Activated T-helper 17 cell treated with anti-CD3 and anti-CD28 coated beads, Interleukin-2, amount 50 U/mL, for 72 hours (primary cell): ENCODE measurements at regions not wholly inside any gene's neighbourhood (a gene's known extent, or its start where the extent isn't known, plus 50 kb on each side); places are given as distances from the start of the nearest gene placed in this dataset.
"Not testable (repeated sequence)": the region's sequence is repeated elsewhere in the genome, so short reads cannot be mapped to it uniquely, and the experiment has no call there.

Source experiments
- ATAC-seq: fragments of 150-1000 bp; cut with Tn5 transposase; replicated peaks from 2 replicates; pipeline ENCODE4 v1.10.0; 2021; ENCODE audit warnings: mild to moderate bottlenecking, moderate library complexity
- H3K27ac Mint-ChIP-seq: one replicate; pipeline ENCODE4 v1.8.0; 2022; ENCODE audit warnings: mixed read lengths
- H3K27me3 Mint-ChIP-seq: one replicate; pipeline ENCODE4 v1.8.0; 2022; ENCODE audit warnings: mixed read lengths
- H3K36me3 Mint-ChIP-seq: one replicate; pipeline ENCODE4 v1.8.0; 2022; ENCODE audit warnings: low read depth, mild to moderate bottlenecking, mixed read lengths
- H3K4me1 Mint-ChIP-seq: one replicate; pipeline ENCODE4 v1.8.0; 2022; ENCODE audit warnings: mixed read lengths
- H3K4me3 Mint-ChIP-seq: one replicate; pipeline ENCODE4 v1.8.0; 2022; ENCODE audit warnings: mild to moderate bottlenecking, mixed read lengths
- H3K9me3 Mint-ChIP-seq: one replicate; pipeline ENCODE4 v1.8.0; 2022; ENCODE audit warnings: mixed read lengths

- peaks cover 6% of the 10 kb centered on the region for H3K4me1 Mint-ChIP-seq
- H3K27me3 Mint-ChIP-seq = peaks cover 37% of the 10 kb centered on the region
- no peak for ATAC-seq
- H3K9me3 Mint-ChIP-seq = no peaks in the 10 kb centered on the region
- no peaks in the 10 kb centered on the region for H3K36me3 Mint-ChIP-seq
- H3K27ac Mint-ChIP-seq = no peak overlapping the region
- no peak overlapping the region for H3K4me3 Mint-ChIP-seq
These were observed 195.1 kb upstream of the CAND1 start for GRCh38 chr12:67074072-67074471.

GRCh38 chr12:67077617-67078016, 191.5 kb upstream of the CAND1 start:
- no peaks in the 10 kb centered on the region for H3K4me1 Mint-ChIP-seq
- H3K36me3 Mint-ChIP-seq = no peaks in the 10 kb centered on the region
- ATAC-seq = peak; percentile 86

GRCh38 chr12:67078957-67079356, 190.2 kb upstream of the CAND1 start:
- H3K4me3 Mint-ChIP-seq = no peak overlapping the region
- no peak for ATAC-seq
- H3K9me3 Mint-ChIP-seq = no peaks in the 10 kb centered on the region
- no peaks in the 10 kb centered on the region for H3K4me1 Mint-ChIP-seq
- no peaks in the 10 kb centered on the region for H3K36me3 Mint-ChIP-seq
- no peak overlapping the region for H3K27ac Mint-ChIP-seq
- peaks cover 32% of the 10 kb centered on the region for H3K27me3 Mint-ChIP-seq

More at GRCh38 chr12:67077617-67078016, 191.5 kb upstream of the CAND1 start:
- H3K4me3 Mint-ChIP-seq = no peak overlapping the region
- no peak overlapping the region for H3K27ac Mint-ChIP-seq
- H3K27me3 Mint-ChIP-seq = peaks cover 33% of the 10 kb centered on the region
- no peaks in the 10 kb centered on the region for H3K9me3 Mint-ChIP-seq

- H3K27me3 Mint-ChIP-seq = peaks cover 26% of the 10 kb centered on the region
- no peaks in the 10 kb centered on the region for H3K36me3 Mint-ChIP-seq
- no peak overlapping the region for H3K27ac Mint-ChIP-seq
- no peak for ATAC-seq
- no peaks in the 10 kb centered on the region for H3K9me3 Mint-ChIP-seq
- H3K4me1 Mint-ChIP-seq = no peaks in the 10 kb centered on the region
- H3K4me3 Mint-ChIP-seq = no peak overlapping the region
These were observed 188.5 kb upstream of the CAND1 start for GRCh38 chr12:67080637-67081036.

GRCh38 chr12:67082221-67082620, 186.9 kb upstream of the CAND1 start:
- H3K27me3 Mint-ChIP-seq = peaks cover 26% of the 10 kb centered on the region
- no peaks in the 10 kb centered on the region for H3K9me3 Mint-ChIP-seq
- no peaks in the 10 kb centered on the region for H3K4me1 Mint-ChIP-seq
- no peak for ATAC-seq
- no peaks in the 10 kb centered on the region for H3K36me3 Mint-ChIP-seq
- no peak overlapping the region for H3K27ac Mint-ChIP-seq
- no peak overlapping the region for H3K4me3 Mint-ChIP-seq

GRCh38 chr12:67085699-67086098, 183.5 kb upstream of the CAND1 start:
- no peak overlapping the region for H3K27ac Mint-ChIP-seq
- no peaks in the 10 kb centered on the region for H3K4me1 Mint-ChIP-seq
- peaks cover 35% of the 10 kb centered on the region for H3K27me3 Mint-ChIP-seq
- H3K9me3 Mint-ChIP-seq = no peaks in the 10 kb centered on the region
- H3K36me3 Mint-ChIP-seq = no peaks in the 10 kb centered on the region
- H3K4me3 Mint-ChIP-seq = no peak overlapping the region
- ATAC-seq = no peak

- Mint-ChIP-seq H3K27ac (no peak overlapping the region), H3K9me3 (no peaks in the 10 kb centered on the region), H3K4me1 (no peaks in the 10 kb centered on the region), H3K27me3 (peaks cover 39% of the 10 kb centered on the region), H3K4me3 (no peak overlapping the region), H3K36me3 (no peaks in the 10 kb centered on the region)
- ATAC-seq = no peak
These were observed 183.0 kb upstream of the CAND1 start for GRCh38 chr12:67086116-67086515.

- Mint-ChIP-seq H3K27ac (no peak overlapping the region), H3K27me3 (peaks cover 28% of the 10 kb centered on the region), H3K4me3 (no peak overlapping the region), H3K4me1 (no peaks in the 10 kb centered on the region), H3K9me3 (no peaks in the 10 kb centered on the region), H3K36me3 (no peaks in the 10 kb centered on the region)
- ATAC-seq = no peak
These were observed 180.6 kb upstream of the CAND1 start for GRCh38 chr12:67088401-67089118.

- H3K27ac Mint-ChIP-seq = no peak overlapping the region
- H3K9me3 Mint-ChIP-seq = no peaks in the 10 kb centered on the region
- no peaks in the 10 kb centered on the region for H3K4me1 Mint-ChIP-seq
- no peak overlapping the region for H3K4me3 Mint-ChIP-seq
- ATAC-seq = no peak
- H3K36me3 Mint-ChIP-seq = no peaks in the 10 kb centered on the region
- H3K27me3 Mint-ChIP-seq = peaks cover 19% of the 10 kb centered on the region
These were observed 178.0 kb upstream of the CAND1 start for GRCh38 chr12:67091204-67091603.

GRCh38 chr12:67091678-67092077, 177.5 kb upstream of the CAND1 start:
- ATAC-seq = no peak
- H3K4me3 Mint-ChIP-seq = no peak overlapping the region
- H3K27ac Mint-ChIP-seq = no peak overlapping the region
- H3K36me3 Mint-ChIP-seq = no peaks in the 10 kb centered on the region
- H3K27me3 Mint-ChIP-seq = peaks cover 19% of the 10 kb centered on the region
- no peaks in the 10 kb centered on the region for H3K4me1 Mint-ChIP-seq
- no peaks in the 10 kb centered on the region for H3K9me3 Mint-ChIP-seq

- not testable (repeated sequence) for H3K4me3 Mint-ChIP-seq, H3K27ac Mint-ChIP-seq, H3K4me1 Mint-ChIP-seq, ATAC-seq, H3K9me3 Mint-ChIP-seq, H3K36me3 Mint-ChIP-seq
- peaks cover 19% of the 10 kb centered on the region for H3K27me3 Mint-ChIP-seq
These were observed 176.2 kb upstream of the CAND1 start for GRCh38 chr12:67092934-67093333.

GRCh38 chr12:67096533-67097318, 172.4 kb upstream of the CAND1 start:
- H3K36me3 Mint-ChIP-seq = no peaks in the 10 kb centered on the region
- no peaks in the 10 kb centered on the region for H3K4me1 Mint-ChIP-seq
- no peaks in the 10 kb centered on the region for H3K9me3 Mint-ChIP-seq
- peaks cover 4% of the 10 kb centered on the region for H3K27me3 Mint-ChIP-seq
- no peak overlapping the region for H3K4me3 Mint-ChIP-seq
- no peak for ATAC-seq
- H3K27ac Mint-ChIP-seq = no peak overlapping the region

GRCh38 chr12:67099858-67100257, 169.3 kb upstream of the CAND1 start:
- H3K27me3 Mint-ChIP-seq = peaks cover 4% of the 10 kb centered on the region
- no peak for ATAC-seq
- no peak overlapping the region for H3K4me3 Mint-ChIP-seq
- no peaks in the 10 kb centered on the region for H3K36me3 Mint-ChIP-seq
- no peaks in the 10 kb centered on the region for H3K9me3 Mint-ChIP-seq
- no peak overlapping the region for H3K27ac Mint-ChIP-seq
- H3K4me1 Mint-ChIP-seq = no peaks in the 10 kb centered on the region

GRCh38 chr12:67103521-67103920, 165.6 kb upstream of the CAND1 start:
- Mint-ChIP-seq H3K27me3 (peaks cover 8% of the 10 kb centered on the region), H3K4me3 (no peak overlapping the region), H3K4me1 (no peaks in the 10 kb centered on the region), H3K36me3 (no peaks in the 10 kb centered on the region), H3K27ac (no peak overlapping the region), H3K9me3 (peaks cover 15% of the 10 kb centered on the region)
- no peak for ATAC-seq

- ATAC-seq = no peak
- H3K27ac Mint-ChIP-seq = no peak overlapping the region
- H3K4me1 Mint-ChIP-seq = no peaks in the 10 kb centered on the region
These were observed 161.9 kb upstream of the CAND1 start for GRCh38 chr12:67107235-67107634.

More at GRCh38 chr12:67107235-67107634, 161.9 kb upstream of the CAND1 start:
- Mint-ChIP-seq H3K36me3 (no peaks in the 10 kb centered on the region), H3K9me3 (peaks cover 15% of the 10 kb centered on the region), H3K4me3 (no peak overlapping the region), H3K27me3 (peaks cover 5% of the 10 kb centered on the region)
